Glutamatergic neuron (in vitro differentiated cells): ENCODE measurements at regions not wholly inside any gene's neighbourhood (a gene's known extent, or its start where the extent isn't known, plus 50 kb on each side); places are given as distances from the start of the nearest gene placed in this dataset.

Source experiments
- DNase-seq: peaks from one replicate; pipeline ENCODE4 v3.0.0; 2022
- H3K27ac Mint-ChIP-seq: one replicate; pipeline ENCODE4 v1.8.0; 2020; ENCODE audit warnings: mild to moderate bottlenecking, mixed read lengths, inconsistent platforms; ENCODE audit not compliant: unreplicated experiment
- H3K27me3 Mint-ChIP-seq: one replicate; pipeline ENCODE4 v1.8.0; 2020; ENCODE audit warnings: mild to moderate bottlenecking, moderate library complexity, mixed read lengths, inconsistent platforms; ENCODE audit not compliant: unreplicated experiment
- H3K36me3 Mint-ChIP-seq: one replicate; pipeline ENCODE4 v1.8.0; 2020; ENCODE audit warnings: mild to moderate bottlenecking, mixed read lengths, inconsistent platforms; ENCODE audit not compliant: unreplicated experiment
- H3K4me1 Mint-ChIP-seq: one replicate; pipeline ENCODE4 v1.8.0; 2020; ENCODE audit warnings: mild to moderate bottlenecking, low read depth, mixed read lengths, inconsistent platforms; ENCODE audit not compliant: unreplicated experiment
- H3K4me3 Mint-ChIP-seq: one replicate; pipeline ENCODE4 v1.8.0; 2020; ENCODE audit warnings: mild to moderate bottlenecking, mixed read lengths, inconsistent platforms; ENCODE audit not compliant: unreplicated experiment
- H3K9me3 Mint-ChIP-seq: one replicate; pipeline ENCODE4 v1.8.0; 2020; ENCODE audit warnings: mild to moderate bottlenecking, moderate library complexity, mixed read lengths, inconsistent platforms; ENCODE audit not compliant: unreplicated experiment
- TF ChIP-seq, protein P1 (sequence below): fragments of 200-600 bp; sonication (generic); IDR thresholded peaks from one replicate; pipeline ENCODE4 v1.5.0; 2021; ENCODE audit not compliant: partially characterized antibody, unreplicated experiment

DNA sequence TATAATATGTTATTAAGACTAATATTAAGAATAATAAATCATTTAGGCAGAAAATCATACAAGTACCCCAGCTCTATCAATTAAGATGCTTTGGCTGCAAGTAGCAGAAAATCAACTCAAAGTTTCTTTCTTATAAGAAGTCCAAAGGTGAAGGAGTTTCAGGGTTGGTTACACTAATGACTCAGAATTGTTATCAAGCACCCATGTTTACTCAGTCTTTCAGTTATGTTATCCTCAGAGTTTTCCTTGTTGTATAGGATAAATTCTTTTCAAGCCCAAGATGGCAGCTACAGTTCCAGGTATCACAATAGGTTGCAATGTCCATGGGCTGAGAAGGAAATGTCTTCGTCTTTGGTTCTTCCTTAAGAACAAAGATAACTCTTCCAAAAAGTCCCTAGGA lies 163.6 kb downstream of the TNFSF18 start:
- Mint-ChIP-seq H3K4me3 (no peak overlapping the region), H3K27me3 (peaks cover 2% of the 10 kb centered on the region), H3K36me3 (no peaks in the 10 kb centered on the region), H3K4me1 (no peaks in the 10 kb centered on the region), H3K9me3 (peaks cover 2% of the 10 kb centered on the region), H3K27ac (no peak overlapping the region)
- TF ChIP-seq, protein P1, sequence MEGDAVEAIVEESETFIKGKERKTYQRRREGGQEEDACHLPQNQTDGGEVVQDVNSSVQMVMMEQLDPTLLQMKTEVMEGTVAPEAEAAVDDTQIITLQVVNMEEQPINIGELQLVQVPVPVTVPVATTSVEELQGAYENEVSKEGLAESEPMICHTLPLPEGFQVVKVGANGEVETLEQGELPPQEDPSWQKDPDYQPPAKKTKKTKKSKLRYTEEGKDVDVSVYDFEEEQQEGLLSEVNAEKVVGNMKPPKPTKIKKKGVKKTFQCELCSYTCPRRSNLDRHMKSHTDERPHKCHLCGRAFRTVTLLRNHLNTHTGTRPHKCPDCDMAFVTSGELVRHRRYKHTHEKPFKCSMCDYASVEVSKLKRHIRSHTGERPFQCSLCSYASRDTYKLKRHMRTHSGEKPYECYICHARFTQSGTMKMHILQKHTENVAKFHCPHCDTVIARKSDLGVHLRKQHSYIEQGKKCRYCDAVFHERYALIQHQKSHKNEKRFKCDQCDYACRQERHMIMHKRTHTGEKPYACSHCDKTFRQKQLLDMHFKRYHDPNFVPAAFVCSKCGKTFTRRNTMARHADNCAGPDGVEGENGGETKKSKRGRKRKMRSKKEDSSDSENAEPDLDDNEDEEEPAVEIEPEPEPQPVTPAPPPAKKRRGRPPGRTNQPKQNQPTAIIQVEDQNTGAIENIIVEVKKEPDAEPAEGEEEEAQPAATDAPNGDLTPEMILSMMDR: no peak
- no peak for DNase-seq

- H3K27me3 Mint-ChIP-seq: no peaks in the 10 kb centered on the region
- DNase-seq: no peak
- no peaks in the 10 kb centered on the region for H3K36me3 Mint-ChIP-seq
- H3K4me1 Mint-ChIP-seq: no peaks in the 10 kb centered on the region
- no peak overlapping the region for H3K27ac Mint-ChIP-seq
- TF ChIP-seq, protein P1: no peak
- no peak overlapping the region for H3K4me3 Mint-ChIP-seq
- H3K9me3 Mint-ChIP-seq: peaks cover 2% of the 10 kb centered on the region
These were observed 157.4 kb downstream of the TNFSF18 start for GRCh38 chr1:172893146-172893841.

- no peaks in the 10 kb centered on the region for H3K27me3 Mint-ChIP-seq
- H3K4me3 Mint-ChIP-seq: no peak overlapping the region
- H3K27ac Mint-ChIP-seq: no peak overlapping the region
- H3K9me3 Mint-ChIP-seq: peaks cover 2% of the 10 kb centered on the region
- no peaks in the 10 kb centered on the region for H3K4me1 Mint-ChIP-seq
- no peaks in the 10 kb centered on the region for H3K36me3 Mint-ChIP-seq
- TF ChIP-seq, protein P1: no peak
- DNase-seq: no peak
These were observed 156.2 kb downstream of the TNFSF18 start for GRCh38 chr1:172894349-172895049.

GRCh38 chr1:172895050-172895460 lies 155.7 kb downstream of the TNFSF18 start:
- no peaks in the 10 kb centered on the region for H3K27me3 Mint-ChIP-seq
- no peak overlapping the region for H3K4me3 Mint-ChIP-seq
- H3K4me1 Mint-ChIP-seq: no peaks in the 10 kb centered on the region
- H3K9me3 Mint-ChIP-seq: peaks cover 2% of the 10 kb centered on the region
- no peaks in the 10 kb centered on the region for H3K36me3 Mint-ChIP-seq
- no peak for DNase-seq
- no peak overlapping the region for H3K27ac Mint-ChIP-seq
- TF ChIP-seq, protein P1: no peak

GRCh38 chr1:172895761-172896160 lies 155.0 kb downstream of the TNFSF18 start:
- Mint-ChIP-seq H3K27me3 (no peaks in the 10 kb centered on the region), H3K4me1 (no peaks in the 10 kb centered on the region), H3K27ac (no peak overlapping the region), H3K9me3 (peaks cover under 1% of the 10 kb centered on the region), H3K4me3 (no peak overlapping the region), H3K36me3 (no peaks in the 10 kb centered on the region)
- DNase-seq: no peak
- TF ChIP-seq, protein P1: no peak
